ENCODE measurements at regions not wholly inside any gene's neighbourhood (a gene's known extent, or its start where the extent isn't known, plus 50 kb on each side); places are given as distances from the start of the nearest gene placed in this dataset.

GRCh38 chr12:128055567-128055966 is 211.4 kb upstream of the TMEM132C start:
- no peaks in the 10 kb centered on the region for H3K36me3 ChIP-seq (ENCODE audit: control insufficient read depth, insufficient read depth, low read length)
- no peaks in the 10 kb centered on the region for H3K4me1 ChIP-seq (ENCODE audit: control insufficient read depth, insufficient read depth, low read length)
- no peak overlapping the region for H3K9ac ChIP-seq (ENCODE audit: low read length)
- H3K4me3 ChIP-seq (ENCODE audit: low read length): no peak overlapping the region
- no peaks in the 10 kb centered on the region for H3K27me3 ChIP-seq (ENCODE audit: control insufficient read depth, insufficient read depth, low read length)
- no peak overlapping the region for H3K27ac ChIP-seq (ENCODE audit: low read depth, low read length)

GRCh38 chr12:128056136-128056801 is 210.7 kb upstream of the TMEM132C start:
- H3K27me3 ChIP-seq (ENCODE audit: control insufficient read depth, insufficient read depth, low read length): no peaks in the 10 kb centered on the region
- no peaks in the 10 kb centered on the region for H3K36me3 ChIP-seq (ENCODE audit: control insufficient read depth, insufficient read depth, low read length)
- H3K9ac ChIP-seq (ENCODE audit: low read length): no peak overlapping the region
- no peak overlapping the region for H3K27ac ChIP-seq (ENCODE audit: low read depth, low read length)
- H3K4me1 ChIP-seq (ENCODE audit: control insufficient read depth, insufficient read depth, low read length): no peaks in the 10 kb centered on the region
- no peak overlapping the region for H3K4me3 ChIP-seq (ENCODE audit: low read length)

- H3K9ac ChIP-seq (ENCODE audit: low read length): no peak overlapping the region
- H3K4me1 ChIP-seq (ENCODE audit: control insufficient read depth, insufficient read depth, low read length): no peaks in the 10 kb centered on the region
- no peak overlapping the region for H3K4me3 ChIP-seq (ENCODE audit: low read length)
- H3K27me3 ChIP-seq (ENCODE audit: control insufficient read depth, insufficient read depth, low read length): no peaks in the 10 kb centered on the region
- no peak overlapping the region for H3K27ac ChIP-seq (ENCODE audit: low read depth, low read length)
- no peaks in the 10 kb centered on the region for H3K36me3 ChIP-seq (ENCODE audit: control insufficient read depth, insufficient read depth, low read length)
Measured at GRCh38 chr12:128057586-128057985, 209.4 kb upstream of the TMEM132C start.

GRCh38 chr12:128059621-128060370 is 207.2 kb upstream of the TMEM132C start:
- Histone ChIP-seq H3K27me3 (ENCODE audit: control insufficient read depth, insufficient read depth, low read length) (no peaks in the 10 kb centered on the region), H3K27ac (ENCODE audit: low read depth, low read length) (no peak overlapping the region), H3K9ac (ENCODE audit: low read length) (no peak overlapping the region), H3K4me1 (ENCODE audit: control insufficient read depth, insufficient read depth, low read length) (no peaks in the 10 kb centered on the region), H3K36me3 (ENCODE audit: control insufficient read depth, insufficient read depth, low read length) (no peaks in the 10 kb centered on the region), H3K4me3 (ENCODE audit: low read length) (no peak overlapping the region)

- H3K4me1 ChIP-seq (ENCODE audit: control insufficient read depth, insufficient read depth, low read length): no peaks in the 10 kb centered on the region
- no peak overlapping the region for H3K9ac ChIP-seq (ENCODE audit: low read length)
- no peak overlapping the region for H3K27ac ChIP-seq (ENCODE audit: low read depth, low read length)
- no peaks in the 10 kb centered on the region for H3K36me3 ChIP-seq (ENCODE audit: control insufficient read depth, insufficient read depth, low read length)
- H3K4me3 ChIP-seq (ENCODE audit: low read length): no peak overlapping the region
- no peaks in the 10 kb centered on the region for H3K27me3 ChIP-seq (ENCODE audit: control insufficient read depth, insufficient read depth, low read length)
Measured at GRCh38 chr12:128068211-128068610, 198.8 kb upstream of the TMEM132C start.

GRCh38 chr12:128069359-128069997 is 197.5 kb upstream of the TMEM132C start:
- no peaks in the 10 kb centered on the region for H3K4me1 ChIP-seq (ENCODE audit: control insufficient read depth, insufficient read depth, low read length)
- H3K36me3 ChIP-seq (ENCODE audit: control insufficient read depth, insufficient read depth, low read length): no peaks in the 10 kb centered on the region
- H3K27me3 ChIP-seq (ENCODE audit: control insufficient read depth, insufficient read depth, low read length): no peaks in the 10 kb centered on the region
- H3K27ac ChIP-seq (ENCODE audit: low read depth, low read length): no peak overlapping the region
- H3K9ac ChIP-seq (ENCODE audit: low read length): no peak overlapping the region
- no peak overlapping the region for H3K4me3 ChIP-seq (ENCODE audit: low read length)

- H3K9ac ChIP-seq (ENCODE audit: low read length): no peak overlapping the region
- H3K4me3 ChIP-seq (ENCODE audit: low read length): no peak overlapping the region
- H3K27me3 ChIP-seq (ENCODE audit: control insufficient read depth, insufficient read depth, low read length): no peaks in the 10 kb centered on the region
- no peaks in the 10 kb centered on the region for H3K36me3 ChIP-seq (ENCODE audit: control insufficient read depth, insufficient read depth, low read length)
- H3K27ac ChIP-seq (ENCODE audit: low read depth, low read length): no peak overlapping the region
- H3K4me1 ChIP-seq (ENCODE audit: control insufficient read depth, insufficient read depth, low read length): no peaks in the 10 kb centered on the region
Measured at GRCh38 chr12:128073937-128074336, 193.0 kb upstream of the TMEM132C start.

GRCh38 chr12:128075332-128075731 is 191.6 kb upstream of the TMEM132C start:
- Histone ChIP-seq H3K27me3 (ENCODE audit: control insufficient read depth, insufficient read depth, low read length) (no peaks in the 10 kb centered on the region), H3K4me1 (ENCODE audit: control insufficient read depth, insufficient read depth, low read length) (no peaks in the 10 kb centered on the region), H3K36me3 (ENCODE audit: control insufficient read depth, insufficient read depth, low read length) (no peaks in the 10 kb centered on the region), H3K27ac (ENCODE audit: low read depth, low read length) (no peak overlapping the region), H3K9ac (ENCODE audit: low read length) (no peak overlapping the region), H3K4me3 (ENCODE audit: low read length) (no peak overlapping the region)

- no peak overlapping the region for H3K27ac ChIP-seq (ENCODE audit: low read depth, low read length)
Measured at GRCh38 chr12:128076188-128076587, 190.8 kb upstream of the TMEM132C start.

GRCh38 chr12:128077211-128077916 is 189.6 kb upstream of the TMEM132C start:
- H3K4me1 ChIP-seq (ENCODE audit: control insufficient read depth, insufficient read depth, low read length): no peaks in the 10 kb centered on the region
- no peak overlapping the region for H3K4me3 ChIP-seq (ENCODE audit: low read length)
- no peak overlapping the region for H3K27ac ChIP-seq (ENCODE audit: low read depth, low read length)
- no peak overlapping the region for H3K9ac ChIP-seq (ENCODE audit: low read length)
- no peaks in the 10 kb centered on the region for H3K36me3 ChIP-seq (ENCODE audit: control insufficient read depth, insufficient read depth, low read length)
- no peaks in the 10 kb centered on the region for H3K27me3 ChIP-seq (ENCODE audit: control insufficient read depth, insufficient read depth, low read length)

More at GRCh38 chr12:128076188-128076587, 190.8 kb upstream of the TMEM132C start:
- no peak overlapping the region for H3K4me3 ChIP-seq (ENCODE audit: low read length)
- H3K36me3 ChIP-seq (ENCODE audit: control insufficient read depth, insufficient read depth, low read length): no peaks in the 10 kb centered on the region
- H3K4me1 ChIP-seq (ENCODE audit: control insufficient read depth, insufficient read depth, low read length): no peaks in the 10 kb centered on the region
- H3K9ac ChIP-seq (ENCODE audit: low read length): no peak overlapping the region
- no peaks in the 10 kb centered on the region for H3K27me3 ChIP-seq (ENCODE audit: control insufficient read depth, insufficient read depth, low read length)

GRCh38 chr12:128077917-128078298 is 189.1 kb upstream of the TMEM132C start:
- Histone ChIP-seq H3K27ac (ENCODE audit: low read depth, low read length) (no peak overlapping the region), H3K27me3 (ENCODE audit: control insufficient read depth, insufficient read depth, low read length) (no peaks in the 10 kb centered on the region), H3K36me3 (ENCODE audit: control insufficient read depth, insufficient read depth, low read length) (no peaks in the 10 kb centered on the region), H3K4me3 (ENCODE audit: low read length) (no peak overlapping the region), H3K9ac (ENCODE audit: low read length) (no peak overlapping the region), H3K4me1 (ENCODE audit: control insufficient read depth, insufficient read depth, low read length) (no peaks in the 10 kb centered on the region)

- Histone ChIP-seq H3K4me3 (ENCODE audit: low read length) (no peak overlapping the region), H3K27ac (ENCODE audit: low read depth, low read length) (no peak overlapping the region), H3K36me3 (ENCODE audit: control insufficient read depth, insufficient read depth, low read length) (no peaks in the 10 kb centered on the region)
Measured at GRCh38 chr12:128078301-128078971, 188.5 kb upstream of the TMEM132C start.

More at GRCh38 chr12:128078301-128078971, 188.5 kb upstream of the TMEM132C start:
- Histone ChIP-seq H3K4me1 (ENCODE audit: control insufficient read depth, insufficient read depth, low read length) (no peaks in the 10 kb centered on the region), H3K27me3 (ENCODE audit: control insufficient read depth, insufficient read depth, low read length) (no peaks in the 10 kb centered on the region), H3K9ac (ENCODE audit: low read length) (no peak overlapping the region)

Measured in rectal smooth muscle tissue (tissue), 1 donor.